ENCODE measurements at regions not wholly inside any gene's neighbourhood (a gene's known extent, or its start where the extent isn't known, plus 50 kb on each side); places are given as distances from the start of the nearest gene placed in this dataset.
"Not testable (repeated sequence)": the region's sequence is repeated elsewhere in the genome, so short reads cannot be mapped to it uniquely, and the experiment has no call there.

DNA sequence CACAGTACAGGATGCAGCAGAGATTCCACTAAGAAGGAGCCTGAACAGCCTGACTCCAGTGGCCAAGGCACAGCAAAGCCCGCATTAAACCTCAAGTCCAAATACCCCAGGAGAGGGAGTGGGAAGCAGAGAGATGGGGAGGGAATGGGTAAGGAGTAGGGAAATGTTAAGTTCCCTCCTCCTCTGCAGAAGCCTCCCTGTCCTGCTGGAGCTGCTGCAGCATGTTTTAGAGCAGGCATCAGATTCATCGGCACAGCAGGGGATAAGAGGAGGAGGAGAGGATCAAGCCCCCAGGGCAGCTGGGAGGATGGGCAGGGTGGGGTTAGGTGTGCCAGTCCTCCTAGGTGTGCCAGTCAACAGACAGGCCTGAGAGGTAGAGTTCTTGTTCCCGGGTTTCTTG, 709.7 kb downstream of the PTPRU start:
- DNase-seq (ENCODE audit: low read depth in 2 of 2), result no peak

DNA sequence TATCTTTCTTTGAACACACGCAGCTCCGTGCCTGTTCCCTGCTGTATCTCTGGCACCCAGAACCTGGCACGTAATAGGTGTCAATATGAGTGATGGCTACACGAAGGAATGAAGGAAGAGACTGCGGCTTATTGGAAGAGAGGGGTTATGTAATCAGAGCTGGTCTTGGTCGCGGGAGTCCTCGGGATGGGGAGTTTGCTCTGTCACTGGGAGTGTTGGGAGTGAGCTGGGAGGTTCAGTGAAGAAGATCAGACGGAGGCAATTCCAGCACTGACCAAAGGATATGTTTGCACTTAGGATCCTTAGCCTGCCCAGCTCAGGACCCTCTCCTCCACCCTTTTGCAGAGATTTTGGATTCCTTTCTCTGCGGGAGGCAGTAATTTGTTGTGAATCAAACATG, 709.1 kb downstream of the PTPRU start:
- DNase-seq (ENCODE audit: low read depth in 2 of 2), result no peak

DNA sequence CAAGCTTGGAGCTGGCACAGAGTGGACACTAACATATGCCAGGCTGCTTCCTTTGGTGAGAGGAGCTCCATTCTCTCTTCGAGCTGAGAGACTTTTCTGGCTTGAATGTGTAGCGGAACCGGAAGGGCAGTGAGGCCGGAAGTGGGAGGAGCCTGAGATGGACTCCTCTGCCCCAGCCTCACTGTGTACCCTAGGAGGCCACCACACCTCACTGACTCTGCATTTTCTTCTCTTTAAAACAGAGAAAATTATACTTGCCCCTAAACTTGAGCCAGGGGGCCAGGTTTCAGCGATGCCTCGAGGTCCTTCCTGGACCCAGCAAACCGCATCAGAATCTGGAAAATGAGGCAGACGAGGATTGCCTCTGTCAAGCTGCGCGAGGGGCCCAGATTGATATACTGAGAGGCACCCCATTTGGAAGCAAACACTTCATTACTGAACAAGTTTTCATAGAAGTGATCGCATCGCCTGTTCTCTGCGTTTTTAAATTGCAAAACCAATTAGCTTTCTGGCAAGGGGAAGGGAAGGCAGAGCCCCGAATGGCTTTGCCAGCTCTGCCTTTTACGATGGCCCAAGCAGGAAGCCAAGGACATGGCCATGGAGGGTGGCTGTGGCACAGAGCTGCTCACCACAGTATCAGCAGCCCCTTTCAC, 708.1 kb downstream of the PTPRU start:
- DNase-seq (ENCODE audit: low read depth in 2 of 2), result no peak

DNA sequence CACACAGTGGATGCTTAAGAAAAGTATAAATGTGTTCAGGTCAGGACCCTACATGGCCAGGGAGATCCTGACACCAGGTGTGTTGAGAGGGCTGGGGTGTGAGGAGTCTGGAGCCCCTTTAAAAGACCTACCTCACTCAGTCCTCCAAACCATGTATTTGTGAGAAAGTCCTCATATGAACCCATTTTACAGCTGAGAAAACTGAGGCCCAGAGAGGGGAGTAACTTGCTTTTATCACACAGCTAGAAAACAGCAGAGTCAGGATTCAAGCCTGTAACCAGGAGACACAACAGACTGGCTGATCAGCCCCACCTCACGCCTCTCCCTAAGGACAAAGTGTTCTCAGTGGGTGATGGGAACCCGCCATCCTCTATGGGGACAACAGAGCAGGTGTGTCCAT, 706.7 kb downstream of the PTPRU start:
- DNase-seq (ENCODE audit: low read depth in 2 of 2), result no peak

DNA sequence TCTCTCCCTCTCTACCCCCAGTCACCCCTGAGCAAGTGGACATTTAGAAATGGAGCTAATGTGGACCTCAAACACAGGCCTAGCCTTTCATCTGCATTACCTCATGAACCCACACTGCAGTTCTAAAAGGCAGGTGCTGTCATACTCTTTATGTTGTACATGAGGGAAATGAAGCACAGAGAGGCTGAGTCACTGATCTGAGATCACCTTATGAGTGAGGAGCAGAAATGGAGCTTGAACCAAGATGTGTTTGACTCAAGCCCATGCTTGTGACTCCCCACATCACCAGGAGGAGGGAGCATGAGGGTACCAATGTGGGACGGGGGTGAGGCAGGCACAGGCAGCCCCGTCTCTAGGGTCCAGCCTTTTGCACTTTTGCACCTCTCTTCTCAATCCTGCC, 702.8 kb downstream of the PTPRU start:
- no peak for DNase-seq (ENCODE audit: low read depth in 2 of 2)

DNA sequence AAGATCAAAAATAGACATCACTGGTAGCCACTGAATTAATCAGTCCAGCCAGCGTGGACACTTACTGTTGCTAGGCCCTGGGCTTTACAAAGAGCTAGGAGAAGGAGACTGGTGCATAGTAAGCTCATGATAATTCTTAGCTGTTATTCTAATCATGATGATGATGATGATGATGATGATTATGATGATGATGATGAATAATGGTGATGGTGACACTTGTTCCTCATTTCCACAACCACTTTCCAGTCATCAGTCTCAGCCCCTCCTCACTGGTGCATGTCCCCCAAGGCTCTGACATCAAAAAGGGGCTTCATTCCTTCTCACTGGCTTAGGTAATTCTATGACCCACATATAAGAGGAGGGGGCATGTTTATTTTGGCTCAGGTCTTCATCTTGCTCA, 701.0 kb downstream of the PTPRU start:
- no peak for DNase-seq (ENCODE audit: low read depth in 2 of 2)

DNA sequence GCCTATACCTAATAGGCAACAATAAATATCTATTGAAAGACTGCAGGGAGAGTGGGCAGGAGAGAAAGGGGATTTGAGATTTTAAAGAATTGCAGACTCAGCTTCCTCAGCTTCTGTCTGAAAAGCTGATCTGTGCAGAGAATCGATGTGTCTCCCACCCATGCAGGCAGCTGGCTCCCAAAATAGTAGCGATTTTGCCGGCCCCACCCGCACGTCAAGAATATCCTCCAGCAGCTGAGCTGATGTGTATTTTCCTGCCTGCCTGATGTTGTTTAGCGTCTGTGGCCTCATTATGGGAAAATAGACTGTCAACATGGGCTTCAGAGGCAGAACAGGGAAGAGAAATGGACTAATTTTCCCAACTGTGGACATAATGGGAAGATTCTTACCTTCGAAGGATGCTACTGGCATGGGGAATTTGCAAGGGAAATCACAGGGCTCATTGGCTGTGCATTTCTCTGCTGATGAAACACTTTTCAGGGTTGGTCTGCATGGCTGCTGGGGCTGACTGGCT, 699.8 kb downstream of the PTPRU start:
- no peak for DNase-seq (ENCODE audit: low read depth in 2 of 2)

DNA sequence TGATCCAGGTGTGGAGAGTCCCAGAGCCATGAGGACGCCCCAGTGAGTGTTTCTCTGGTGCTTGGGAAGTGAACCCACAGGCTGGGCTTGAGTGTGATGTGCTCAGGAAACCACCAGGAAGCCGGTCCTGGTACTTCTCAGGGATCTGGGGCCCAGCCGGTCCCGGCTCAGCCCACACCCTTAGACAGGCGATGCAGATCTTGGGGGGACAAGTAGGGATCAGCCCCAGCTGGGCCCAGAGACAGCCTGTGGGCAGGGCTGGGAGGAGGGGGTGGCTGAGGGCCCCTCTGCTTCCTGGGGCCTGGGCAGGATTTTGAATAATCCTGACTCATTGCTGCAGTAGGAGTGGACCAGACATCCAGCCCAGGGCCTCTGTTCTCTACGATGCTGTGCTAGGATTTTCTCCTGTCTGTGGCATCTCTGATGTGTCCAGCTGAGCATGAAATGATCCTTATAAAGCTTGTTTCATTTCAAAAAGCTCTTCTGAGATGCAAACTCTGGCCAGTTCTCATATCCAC, 698.0 kb downstream of the PTPRU start:
- DNase-seq (ENCODE audit: low read depth in 2 of 2), result no peak

DNA sequence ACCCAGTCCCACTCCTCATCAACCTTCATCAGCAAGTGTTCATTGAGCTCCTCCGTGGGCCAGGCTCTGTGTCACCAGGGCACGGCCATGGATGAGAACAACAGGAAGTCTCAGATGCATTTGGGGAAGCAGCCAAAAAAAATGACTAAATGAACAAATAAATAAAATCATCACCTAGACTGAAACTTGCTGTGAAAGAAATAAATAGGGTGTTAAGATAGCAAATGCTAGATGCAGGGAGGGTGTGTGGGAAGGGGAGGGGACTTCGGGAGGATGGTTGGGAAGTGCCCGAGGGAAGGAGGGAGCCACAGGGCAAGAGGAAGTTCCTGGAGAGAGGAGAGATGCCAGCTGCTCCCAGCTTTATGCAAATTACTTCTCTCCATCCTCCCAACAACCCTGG, 696.7 kb downstream of the PTPRU start:
- DNase-seq (ENCODE audit: low read depth in 2 of 2), result no peak

DNA sequence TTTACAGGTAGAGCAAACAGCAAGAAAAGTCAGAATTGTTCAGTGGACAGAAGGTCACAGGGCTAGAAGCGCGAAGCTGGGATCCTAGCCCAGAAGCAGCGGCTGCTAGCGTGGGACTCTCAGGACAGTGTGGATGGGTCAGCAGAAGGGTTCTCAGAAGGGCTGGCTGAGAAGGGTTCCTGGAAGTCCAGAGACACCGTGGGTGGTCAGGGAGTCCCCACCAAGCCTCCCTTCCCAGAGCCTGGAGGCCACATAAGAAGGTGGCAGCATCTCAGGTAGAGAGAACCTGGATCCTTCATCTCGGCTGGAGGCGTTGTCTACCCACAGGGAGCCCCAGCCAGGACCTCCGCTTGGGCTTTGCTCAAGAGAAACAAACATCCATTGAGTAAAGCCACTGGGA, 696.3 kb downstream of the PTPRU start:
- no peak for DNase-seq (ENCODE audit: low read depth in 2 of 2)

DNA sequence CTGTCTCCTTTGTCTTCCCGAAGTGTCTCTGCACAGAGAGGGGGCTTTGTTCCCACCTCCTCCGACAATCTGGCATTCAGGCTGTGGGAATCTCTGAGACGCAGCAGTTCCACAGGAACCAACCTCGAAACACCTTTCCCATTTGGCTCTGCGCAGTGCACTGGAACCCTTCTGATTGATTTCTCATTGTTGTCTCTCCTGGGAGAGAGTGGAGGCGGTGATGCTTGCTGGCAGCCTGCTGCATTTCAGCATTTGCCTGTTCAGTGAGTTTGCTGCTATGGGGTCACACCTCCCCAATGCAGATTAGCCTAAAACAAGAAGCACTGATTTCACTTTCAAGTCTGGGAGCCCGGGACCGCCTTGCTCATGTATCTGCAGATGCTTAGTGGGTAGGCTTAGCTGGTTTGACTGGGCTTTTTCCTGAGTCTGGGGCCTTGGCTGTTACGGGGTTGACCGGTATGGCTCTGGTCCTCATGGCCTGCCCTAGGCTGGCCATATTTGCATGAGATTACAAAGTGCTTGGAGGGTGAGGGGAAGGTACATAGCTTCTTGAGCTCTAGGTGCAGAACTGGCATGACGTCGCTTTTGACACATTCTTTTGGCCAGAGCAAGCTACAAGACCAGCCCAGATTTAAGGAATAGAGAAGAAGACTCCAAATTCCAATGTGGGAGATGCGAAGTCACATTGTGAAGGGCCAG, 695.3 kb downstream of the PTPRU start:
- DNase-seq (ENCODE audit: low read depth in 2 of 2), result no peak

DNA sequence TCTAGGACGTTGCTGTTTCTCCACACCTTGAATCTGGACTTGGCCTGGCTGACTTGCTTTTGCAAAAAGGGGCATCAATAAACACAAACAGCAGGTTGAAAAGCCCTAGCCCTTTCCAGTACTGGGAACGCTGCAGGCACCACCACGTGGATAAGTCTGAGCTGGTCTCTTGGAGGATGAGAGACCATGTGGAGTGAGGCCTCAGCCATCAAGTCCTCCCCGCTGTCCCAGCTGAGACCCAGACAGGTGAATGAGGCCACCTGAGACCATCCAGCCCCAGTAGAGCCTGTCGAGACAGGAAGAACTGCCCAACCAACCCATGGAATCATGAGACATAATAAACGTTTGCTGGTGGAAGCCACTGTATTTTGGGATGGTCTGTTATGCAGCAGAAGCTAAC, 688.7 kb downstream of the PTPRU start:
- DNase-seq (ENCODE audit: low read depth in 2 of 2), result no peak

DNA sequence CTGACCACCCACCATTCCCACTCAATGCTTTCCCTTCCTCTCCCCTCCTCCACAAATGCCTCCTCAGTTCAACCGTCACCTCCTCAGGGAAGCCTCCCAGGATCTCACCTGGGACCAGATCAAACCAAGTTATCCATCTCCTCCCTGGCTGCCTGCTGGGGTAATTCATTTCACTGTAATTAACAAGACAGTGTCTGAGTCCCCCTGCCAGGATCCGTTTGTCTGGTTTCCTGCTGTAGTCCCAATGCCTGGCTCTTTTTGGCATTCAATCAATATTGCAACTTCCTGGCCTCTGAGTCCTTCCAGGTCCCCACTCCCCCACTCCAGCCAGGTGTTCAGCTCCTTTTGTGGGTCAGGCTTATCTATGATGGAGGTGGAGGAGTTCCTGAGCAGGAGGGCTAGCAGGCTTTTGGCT, 687.7 kb downstream of the PTPRU start:
- no peak for DNase-seq (ENCODE audit: low read depth in 2 of 2)

DNA sequence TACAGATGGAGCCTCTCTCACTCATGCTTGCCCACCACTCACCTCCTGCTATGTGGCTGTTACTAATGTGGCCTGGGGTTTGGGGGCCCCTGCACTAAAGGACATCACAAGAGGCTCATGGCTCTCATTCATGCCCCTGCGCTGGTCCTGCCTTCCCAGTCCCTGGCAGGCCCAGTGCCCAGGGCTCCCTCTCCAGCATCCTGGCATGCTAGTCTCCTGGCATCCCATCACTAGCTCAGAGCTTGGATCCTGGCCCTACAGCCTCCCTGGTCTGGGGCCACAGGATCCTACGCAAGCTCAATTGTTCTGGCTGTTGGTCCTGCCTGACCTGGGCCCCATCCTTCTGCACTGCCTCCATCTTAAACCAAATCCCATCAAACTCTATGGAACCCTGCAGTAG, 685.4 kb downstream of the PTPRU start:
- no peak for DNase-seq (ENCODE audit: low read depth in 2 of 2)

DNA sequence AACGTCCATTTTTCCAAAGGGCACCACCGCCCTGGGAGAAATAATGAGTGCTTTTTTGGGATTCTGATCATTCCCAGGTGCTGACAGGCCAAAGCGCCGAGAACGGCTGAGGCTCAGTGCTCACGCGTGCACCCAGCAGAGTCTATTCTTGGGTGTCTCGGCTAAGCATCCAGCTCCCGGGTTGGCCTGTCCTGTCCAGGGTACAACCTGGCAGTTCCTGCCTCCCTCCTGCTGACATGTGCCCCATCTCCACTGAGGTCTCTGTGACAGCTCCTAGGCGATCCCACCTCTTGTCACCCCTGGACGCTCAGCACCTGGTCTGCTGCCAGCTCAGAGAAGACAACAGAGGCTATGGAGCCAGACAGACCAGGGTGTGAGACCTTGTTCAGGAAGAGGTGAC, 684.5 kb downstream of the PTPRU start:
- no peak for DNase-seq (ENCODE audit: low read depth in 2 of 2)

DNA sequence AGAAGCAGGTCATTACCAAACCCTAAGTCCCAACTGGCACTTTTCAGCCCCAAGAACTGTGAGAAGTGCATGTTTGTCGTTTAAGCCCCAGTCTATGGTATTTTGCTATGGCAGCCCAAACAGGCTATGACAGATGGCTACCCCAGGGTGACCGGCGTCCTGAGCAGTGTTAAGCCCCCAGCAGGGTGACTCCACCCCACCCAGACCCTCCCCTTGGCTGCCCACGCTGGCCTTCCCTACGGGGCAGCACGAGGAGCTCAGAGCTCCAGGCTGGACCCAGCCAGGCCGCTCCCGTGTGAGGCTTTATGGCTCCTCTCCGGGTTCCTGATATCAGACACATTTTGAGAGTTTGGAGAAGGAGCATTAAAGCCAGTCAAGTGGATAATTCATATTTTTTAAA, 684.0 kb downstream of the PTPRU start:
- no peak for DNase-seq (ENCODE audit: low read depth in 2 of 2)

DNA sequence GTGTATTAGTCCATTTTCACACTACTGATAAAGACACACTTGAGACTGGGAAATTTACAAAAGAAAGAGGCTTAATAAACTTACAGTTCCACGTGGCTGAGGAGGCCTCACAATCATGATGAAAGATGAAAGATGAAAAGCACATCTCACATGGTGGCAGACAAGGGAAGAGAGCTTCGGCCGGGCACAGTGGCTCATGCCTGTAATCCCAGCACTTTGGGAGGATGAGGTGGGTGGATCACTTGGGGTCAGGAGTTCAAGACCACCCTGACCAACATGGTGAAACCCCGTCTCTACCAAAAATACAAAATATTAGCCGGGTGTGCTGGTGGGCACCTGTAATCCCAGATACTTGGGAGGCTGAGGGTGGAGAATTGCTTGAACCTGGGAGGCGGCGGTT, 682.7 kb downstream of the PTPRU start:
- DNase-seq (ENCODE audit: low read depth in 2 of 2), result not testable (repeated sequence)

DNA sequence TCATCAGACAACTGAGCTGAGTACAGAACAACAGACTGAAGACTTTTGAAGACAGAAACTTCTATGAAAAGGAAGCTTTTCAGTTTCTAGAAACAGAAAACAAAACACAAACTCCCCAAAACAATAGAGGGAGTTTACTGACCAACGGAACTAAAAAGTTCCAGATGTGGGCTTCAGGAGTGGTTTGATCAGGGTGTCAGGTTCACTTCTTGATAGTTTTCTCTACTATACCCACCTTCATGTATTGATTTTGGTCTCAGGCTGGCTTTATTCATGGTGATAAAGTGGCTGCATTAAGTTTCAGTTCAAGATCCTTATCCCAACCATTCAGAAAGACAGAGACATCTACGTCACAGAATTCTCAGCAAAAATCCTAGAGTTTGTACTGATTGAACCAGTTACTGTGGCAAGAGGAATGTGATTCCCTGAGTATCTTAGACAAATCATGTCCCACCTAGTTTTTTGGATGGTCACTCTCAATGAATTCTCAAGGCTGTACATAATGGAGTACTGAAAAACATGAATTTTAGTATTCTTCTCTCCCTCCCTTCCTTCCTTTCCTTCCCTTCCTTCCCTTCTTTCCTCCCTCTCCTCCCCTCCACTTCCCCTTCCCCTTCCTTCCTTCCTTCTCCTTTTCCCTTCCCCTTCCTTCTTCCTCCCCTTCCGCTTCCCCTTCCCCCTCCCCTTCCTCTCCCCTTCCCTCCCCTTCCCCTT, 680.5 kb downstream of the PTPRU start:
- no peak for DNase-seq (ENCODE audit: low read depth in 2 of 2)

DNA sequence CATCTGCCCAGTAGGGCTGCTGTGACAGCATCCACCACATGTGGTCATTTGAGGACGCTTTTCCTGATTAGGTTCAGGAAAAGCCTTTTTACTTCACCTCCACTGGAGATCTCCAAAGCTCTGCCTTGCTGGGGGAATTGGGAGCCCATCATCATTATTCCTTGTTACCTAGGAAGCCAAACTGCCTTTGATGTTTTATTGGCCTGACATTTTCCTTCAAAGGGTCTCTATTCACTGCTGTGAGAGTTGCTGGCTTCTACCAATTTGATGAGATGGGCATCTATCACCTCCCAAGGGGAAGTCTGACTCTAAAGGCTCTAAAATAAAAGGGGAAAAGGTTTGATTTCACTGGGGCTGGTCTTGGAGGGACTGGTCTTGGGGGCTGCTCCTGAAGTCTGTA, 678.6 kb downstream of the PTPRU start:
- DNase-seq (ENCODE audit: low read depth in 2 of 2), result no peak

DNA sequence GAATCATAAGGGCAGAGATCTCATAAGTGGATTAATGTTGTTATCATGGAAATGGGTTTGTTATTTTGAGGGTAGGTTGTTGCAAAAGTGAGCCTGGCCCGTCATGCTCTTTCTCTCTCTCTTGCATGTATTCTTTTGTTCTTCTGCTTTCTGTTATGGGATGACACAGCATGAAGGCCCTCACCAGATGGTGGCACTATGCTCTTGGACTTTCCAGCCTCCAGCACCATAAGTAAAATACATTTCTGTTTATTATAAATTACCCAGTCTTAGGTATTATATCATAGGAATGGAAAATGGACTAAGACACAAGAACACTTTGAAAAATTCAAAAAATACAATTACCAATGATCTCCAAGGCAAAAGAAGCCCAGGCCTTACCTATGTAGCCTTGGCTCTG, 676.1 kb downstream of the PTPRU start:
- DNase-seq (ENCODE audit: low read depth in 2 of 2), result no peak

DNA sequence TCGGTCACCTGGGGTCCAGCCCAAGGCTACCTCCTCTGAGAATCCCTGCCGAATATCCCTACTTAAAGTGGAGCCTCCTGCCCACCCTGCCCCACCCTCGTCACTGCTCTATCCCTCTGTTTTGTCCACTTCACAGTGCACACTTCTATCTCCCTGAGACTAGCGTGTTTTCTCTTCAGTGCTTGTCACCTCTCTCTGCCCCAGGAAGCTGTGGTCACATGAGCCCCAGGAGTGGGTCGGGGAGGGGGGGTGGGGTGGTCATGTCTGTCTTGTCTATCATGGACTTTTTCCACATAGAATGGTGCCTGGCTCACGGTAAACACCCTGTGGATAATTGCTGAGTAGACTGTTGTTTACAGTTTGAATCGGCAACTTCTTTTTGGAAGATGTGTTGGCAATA, 673.6 kb downstream of the PTPRU start:
- DNase-seq (ENCODE audit: low read depth in 2 of 2), result no peak

DNA sequence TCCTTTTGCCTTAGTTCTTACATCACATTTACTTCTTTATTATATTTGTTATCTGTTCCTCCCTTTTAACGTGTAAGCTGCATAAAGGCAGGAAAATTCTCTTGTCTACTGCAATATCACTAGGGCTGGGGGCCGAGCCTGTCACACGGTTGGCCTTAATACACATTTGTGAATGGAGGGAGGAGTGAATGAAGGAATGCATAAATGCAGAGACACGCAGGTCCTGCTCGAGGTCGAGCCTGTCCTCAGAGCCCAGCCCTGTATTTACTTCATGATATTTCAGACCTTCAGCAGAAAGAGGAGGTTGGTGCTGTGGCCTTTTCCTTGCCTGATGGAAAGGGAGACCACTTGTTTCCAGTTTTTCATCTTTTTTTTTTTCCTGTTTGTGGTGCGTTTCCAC, 671.3 kb downstream of the PTPRU start:
- DNase-seq (ENCODE audit: low read depth in 2 of 2), result no peak

DNA sequence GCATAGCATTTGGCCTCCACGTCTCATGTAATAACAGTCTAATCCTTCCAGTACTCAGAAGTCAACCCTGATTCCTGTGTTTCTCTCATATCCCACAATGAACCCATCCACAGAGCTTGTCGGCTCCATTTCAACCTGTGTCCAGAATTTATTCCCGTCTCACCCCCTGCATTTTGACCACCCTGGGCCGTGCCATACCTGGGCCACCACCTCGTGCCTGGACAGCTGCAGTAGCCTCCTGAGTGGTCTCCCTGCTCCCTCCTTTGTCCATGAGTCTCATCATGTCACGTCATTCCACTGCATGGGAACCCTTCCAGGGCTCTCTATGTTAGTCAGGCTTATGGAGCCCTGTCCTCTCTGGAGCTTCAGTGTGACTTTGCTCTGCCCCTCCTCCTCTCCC, 670.6 kb downstream of the PTPRU start:
- DNase-seq (ENCODE audit: low read depth in 2 of 2), result no peak
